Skin epidermis (tissue), 12 donors: ENCODE measurements at regions not wholly inside any gene's neighbourhood (a gene's known extent, or its start where the extent isn't known, plus 50 kb on each side); places are given as distances from the start of the nearest gene placed in this dataset.
A peak's percentile ranks its signal among the peaks of the same experiment; 100 is the strongest.
"Not testable (repeated sequence)": the region's sequence is repeated elsewhere in the genome, so short reads cannot be mapped to it uniquely, and the experiment has no call there.

Experiments used
- H3K27ac ChIP-seq, 21 experiments: fragments of 200-600 bp; sonication (generic) in 11 of 21; one replicate each; pipeline ENCODE4 v1.5.0; 2020; ENCODE audit warnings: mild to moderate bottlenecking in 3 of 21, inconsistent platforms in 2 of 21, moderate library complexity in 2 of 21
- H3K4me3 ChIP-seq, 7 experiments: fragments of 200-600 bp; sonication (generic) in 2 of 7; one replicate each; pipeline ENCODE4 v1.5.0; 2020; ENCODE audit warnings: inconsistent platforms in 2 of 7, mild to moderate bottlenecking in 2 of 7, moderate library complexity in 1 of 7

GRCh38 chr20:30629376-30629775 is 628.1 kb upstream of the DEFB115 start:
- not testable (repeated sequence) for H3K4me3 ChIP-seq

GRCh38 chr20:30630761-30631160 is 626.7 kb upstream of the DEFB115 start:
- H3K4me3 ChIP-seq = no peak overlapping the region
- no peak overlapping the region for H3K27ac ChIP-seq

More at GRCh38 chr20:30629376-30629775, 628.1 kb upstream of the DEFB115 start:
- not testable (repeated sequence) for H3K27ac ChIP-seq

- not testable (repeated sequence) for H3K4me3 ChIP-seq, H3K27ac ChIP-seq
These were observed 626.1 kb upstream of the DEFB115 start for GRCh38 chr20:30631261-30631789.

- H3K27ac ChIP-seq, H3K4me3 ChIP-seq: not testable (repeated sequence)
These were observed 624.7 kb upstream of the DEFB115 start for GRCh38 chr20:30632773-30633172.

GRCh38 chr20:30641522-30641921 is 615.9 kb upstream of the DEFB115 start:
- not testable (repeated sequence) for H3K4me3 ChIP-seq, H3K27ac ChIP-seq

- H3K27ac ChIP-seq, H3K4me3 ChIP-seq: not testable (repeated sequence)
These were observed 596.5 kb upstream of the DEFB115 start for GRCh38 chr20:30660982-30661381.

- H3K4me3 ChIP-seq, H3K27ac ChIP-seq: not testable (repeated sequence)
These were observed 589.0 kb upstream of the DEFB115 start for GRCh38 chr20:30668418-30668817.

- not testable (repeated sequence) for H3K27ac ChIP-seq, H3K4me3 ChIP-seq
These were observed 588.0 kb upstream of the DEFB115 start for GRCh38 chr20:30669330-30670029.

GRCh38 chr20:30671120-30671519 is 586.3 kb upstream of the DEFB115 start:
- not testable (repeated sequence) for H3K27ac ChIP-seq, H3K4me3 ChIP-seq

GRCh38 chr20:30675988-30676564 is 581.4 kb upstream of the DEFB115 start:
- not testable (repeated sequence) for H3K27ac ChIP-seq, H3K4me3 ChIP-seq

GRCh38 chr20:30682236-30682635 is 575.2 kb upstream of the DEFB115 start:
- not testable (repeated sequence) for H3K27ac ChIP-seq, H3K4me3 ChIP-seq

- not testable (repeated sequence) for H3K27ac ChIP-seq, H3K4me3 ChIP-seq
These were observed 544.6 kb upstream of the DEFB115 start for GRCh38 chr20:30712861-30713260.

- not testable (repeated sequence) for H3K4me3 ChIP-seq, H3K27ac ChIP-seq
These were observed 537.9 kb upstream of the DEFB115 start for GRCh38 chr20:30719415-30720199.

GRCh38 chr20:30723511-30723910 is 534.0 kb upstream of the DEFB115 start:
- H3K27ac ChIP-seq = peak overlapping the region in 3 of 21 experiments; percentile 14 to 70 (median 62)
- H3K4me3 ChIP-seq = peak overlapping the region in 6 of 7 experiments; percentile 16 to 50 (median 26)

- Histone ChIP-seq H3K27ac (peak overlapping the region in 3 of 21 experiments; percentile 14 to 70 (median 62)), H3K4me3 (peak overlapping the region; percentile 16 to 50 (median 20))
These were observed 533.4 kb upstream of the DEFB115 start for GRCh38 chr20:30723934-30724687.

GRCh38 chr20:30724688-30725074 is 532.8 kb upstream of the DEFB115 start:
- H3K27ac ChIP-seq = not testable (repeated sequence)
- peak overlapping the region in 5 of 7 experiments; percentile 12 to 50 (median 36) for H3K4me3 ChIP-seq

- H3K27ac ChIP-seq = not testable (repeated sequence)
- peak overlapping the region in 2 of 7 experiments; percentile 36 to 50 for H3K4me3 ChIP-seq
These were observed 532.3 kb upstream of the DEFB115 start for GRCh38 chr20:30725188-30725587.

GRCh38 chr20:30728271-30728885 is 529.1 kb upstream of the DEFB115 start:
- not testable (repeated sequence) for H3K4me3 ChIP-seq

More at GRCh38 chr20:30728271-30728885, 529.1 kb upstream of the DEFB115 start:
- not testable (repeated sequence) for H3K27ac ChIP-seq
